ENCODE measurements at regions not wholly inside any gene's neighbourhood (a gene's known extent, or its start where the extent isn't known, plus 50 kb on each side); places are given as distances from the start of the nearest gene placed in this dataset.

- TF ChIP-seq TAF1 (IDR thresholded peaks at IDR 0.05; ENCODE audit: borderline replicate concordance, insufficient read depth, low read length) (no peak), POLR2AphosphoS5 (IDR thresholded peaks at IDR 0.05; ENCODE audit: low read depth, low read length) (no peak), REST (IDR thresholded peaks at IDR 0.05; ENCODE audit: insufficient read depth in 1 of 2, low read depth in 2 of 2, low read length in 2 of 2) (no peak), FOXP2 (optimal IDR thresholded peaks at IDR 0.05; ENCODE audit: borderline replicate concordance, extremely low read depth, extremely low read length, insufficient read depth) (no peak)
Measured at GRCh38 chr2:180144338-180144813, 137.3 kb upstream of the CWC22 start.
